OCI-LY1 (cell line): ENCODE measurements at regions not wholly inside any gene's neighbourhood (a gene's known extent, or its start where the extent isn't known, plus 50 kb on each side); places are given as distances from the start of the nearest gene placed in this dataset.

Experiments
- CTCF ChIP-seq: fragments of 200-600 bp; sonication (generic), shearing (Covaris generic); IDR thresholded peaks from 2 replicates; pipeline ENCODE4 v1.5.1; 2017; ENCODE audit warnings: mild to moderate bottlenecking, antibody characterized with exemption, low read length, moderate library complexity, mixed read lengths
- EZH2 ChIP-seq: fragments of 200-600 bp; sonication (generic), shearing (Covaris generic); IDR thresholded peaks from 2 replicates; pipeline ENCODE4 v1.8.0; 2017; ENCODE audit warnings: borderline replicate concordance, mixed run types, mild to moderate bottlenecking, antibody characterized with exemption, low read length, moderate library complexity, mixed read lengths

GRCh38 chr20:48040051-48040450 is 254.8 kb upstream of the SULF2 start:
- TF ChIP-seq CTCF, result no peak
- no peak for TF ChIP-seq EZH2
